GM12892 (cell line): ENCODE measurements at regions not wholly inside any gene's neighbourhood (a gene's known extent, or its start where the extent isn't known, plus 50 kb on each side); places are given as distances from the start of the nearest gene placed in this dataset.

ENCODE experiments used
- POLR2A ChIP-seq: IDR thresholded peaks from 2 replicates; pipeline ENCODE4 v1.6.1; 2011; ENCODE audit warnings: low read depth, low read length, control low read depth
- TAF1 ChIP-seq: IDR thresholded peaks from 2 replicates; pipeline ENCODE4 v1.6.1; 2011; ENCODE audit warnings: low read depth, mild to moderate bottlenecking, control low read depth, low read length, borderline replicate concordance

- TF ChIP-seq TAF1: no peak
- TF ChIP-seq POLR2A: no peak
Observed at GRCh38 chr1:232096751-232097150, 470.2 kb downstream of the DISC1 start.
